GM23338 (cell line): ENCODE measurements at regions not wholly inside any gene's neighbourhood (a gene's known extent, or its start where the extent isn't known, plus 50 kb on each side); places are given as distances from the start of the nearest gene placed in this dataset.
"Not testable (repeated sequence)": the region's sequence is repeated elsewhere in the genome, so short reads cannot be mapped to it uniquely, and the experiment has no call there.

Experiments used
- CREB1 ChIP-seq: fragments of 250-450 bp; sonication (Bioruptor Pico); IDR thresholded peaks from 2 replicates; pipeline ENCODE4 v1.5.0; 2020; ENCODE audit warnings: low read depth, mild to moderate bottlenecking, moderate library complexity
- EZH2 ChIP-seq: fragments of 200-600 bp; sonication (generic); IDR thresholded peaks from one replicate; pipeline ENCODE4 v1.8.0; 2017; ENCODE audit warnings: antibody characterized with exemption, mild to moderate bottlenecking, low read depth; ENCODE audit not compliant: unreplicated experiment
- EZH2phosphoT487 ChIP-seq: fragments of 200-600 bp; sonication (generic); IDR thresholded peaks from one replicate; pipeline ENCODE4 v1.8.1; 2018; ENCODE audit warnings: antibody characterized with exemption; ENCODE audit not compliant: unreplicated experiment
- JUNB ChIP-seq: IDR thresholded peaks from one replicate; pipeline ENCODE4 v1.6.1; 2016; ENCODE audit warnings: antibody characterized with exemption; ENCODE audit not compliant: unreplicated experiment
- NANOG ChIP-seq: IDR thresholded peaks from 2 replicates; pipeline ENCODE4 v1.6.1; 2016; ENCODE audit warnings: antibody characterized with exemption, borderline replicate concordance
- POLR2AphosphoS5 ChIP-seq: IDR thresholded peaks from 2 replicates; pipeline ENCODE4 v1.6.1; 2016; ENCODE audit warnings: antibody characterized with exemption, low read depth
- STAT1 ChIP-seq: IDR thresholded peaks from one replicate; pipeline ENCODE4 v1.6.1; 2016; ENCODE audit warnings: antibody characterized with exemption; ENCODE audit not compliant: unreplicated experiment
- ZNF114 ChIP-seq: fragments of 250-450 bp; sonication (Bioruptor Pico); IDR thresholded peaks from 2 replicates; pipeline ENCODE4 v1.5.0; 2020; ENCODE audit warnings: mild to moderate bottlenecking, moderate library complexity
- ZNF331 ChIP-seq: fragments of 250-450 bp; sonication (Bioruptor Pico); IDR thresholded peaks from 2 replicates; pipeline ENCODE4 v1.5.0; 2020; ENCODE audit warnings: low read depth, mild to moderate bottlenecking, moderate library complexity
- TF ChIP-seq, protein P1 (sequence below), 2 experiments: fragments of 200-600 bp in 1 of 2; sonication (generic) in 1 of 2; conservative IDR thresholded peaks; 2 replicates each; pipeline versions ENCODE4 v1.5.1 to v1.6.1; 2016 to 2017; ENCODE audit warnings: antibody characterized with exemption in 2 of 2, low read depth in 2 of 2, mild to moderate bottlenecking in 2 of 2, moderate library complexity in 1 of 2
- TF ChIP-seq, protein P2 (sequence below): IDR thresholded peaks from one replicate; pipeline ENCODE4 v1.6.1; 2018; ENCODE audit warnings: antibody characterized with exemption; ENCODE audit not compliant: unreplicated experiment
- TF ChIP-seq, protein P3 (sequence below): IDR thresholded peaks from 2 replicates; pipeline ENCODE4 v1.6.1; 2016; ENCODE audit warnings: antibody characterized with exemption
- TF ChIP-seq, protein P4 (sequence below): fragments of 250-450 bp; sonication (Bioruptor Pico); IDR thresholded peaks from 2 replicates; pipeline ENCODE4 v1.5.0; 2020; ENCODE audit warnings: mild to moderate bottlenecking, moderate library complexity

DNA sequence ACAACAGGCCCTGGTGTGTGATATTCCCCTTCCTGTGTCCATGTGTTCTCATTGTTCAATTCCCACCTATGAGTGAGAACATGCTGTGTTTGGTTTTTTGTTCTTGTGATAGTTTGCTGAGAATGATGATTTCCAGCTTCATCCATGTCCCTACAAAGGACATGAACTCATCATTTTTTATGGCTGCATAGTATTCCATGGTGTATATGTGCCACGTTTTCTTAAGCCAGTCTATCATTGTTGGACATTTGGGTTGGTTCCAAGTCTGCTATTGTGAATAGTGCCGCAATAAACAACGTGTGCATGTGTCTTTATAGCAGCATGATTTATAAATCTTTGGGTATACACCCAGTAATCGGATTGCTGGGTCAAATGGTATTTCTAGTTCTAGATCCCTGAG, 72.6 kb upstream of the NHSL2 start:
- TF ChIP-seq, protein P1, sequence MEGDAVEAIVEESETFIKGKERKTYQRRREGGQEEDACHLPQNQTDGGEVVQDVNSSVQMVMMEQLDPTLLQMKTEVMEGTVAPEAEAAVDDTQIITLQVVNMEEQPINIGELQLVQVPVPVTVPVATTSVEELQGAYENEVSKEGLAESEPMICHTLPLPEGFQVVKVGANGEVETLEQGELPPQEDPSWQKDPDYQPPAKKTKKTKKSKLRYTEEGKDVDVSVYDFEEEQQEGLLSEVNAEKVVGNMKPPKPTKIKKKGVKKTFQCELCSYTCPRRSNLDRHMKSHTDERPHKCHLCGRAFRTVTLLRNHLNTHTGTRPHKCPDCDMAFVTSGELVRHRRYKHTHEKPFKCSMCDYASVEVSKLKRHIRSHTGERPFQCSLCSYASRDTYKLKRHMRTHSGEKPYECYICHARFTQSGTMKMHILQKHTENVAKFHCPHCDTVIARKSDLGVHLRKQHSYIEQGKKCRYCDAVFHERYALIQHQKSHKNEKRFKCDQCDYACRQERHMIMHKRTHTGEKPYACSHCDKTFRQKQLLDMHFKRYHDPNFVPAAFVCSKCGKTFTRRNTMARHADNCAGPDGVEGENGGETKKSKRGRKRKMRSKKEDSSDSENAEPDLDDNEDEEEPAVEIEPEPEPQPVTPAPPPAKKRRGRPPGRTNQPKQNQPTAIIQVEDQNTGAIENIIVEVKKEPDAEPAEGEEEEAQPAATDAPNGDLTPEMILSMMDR (conservative IDR thresholded peaks at IDR 0.05; ENCODE audit: low read depth in 2 of 2), result not testable (repeated sequence)
- not testable (repeated sequence) for TF ChIP-seq POLR2AphosphoS5; CREB1; EZH2; JUNB; EZH2phosphoT487; ZNF114 (CRISPR knock-in tag); ZNF331; NANOG; STAT1
- TF ChIP-seq, protein P2, sequence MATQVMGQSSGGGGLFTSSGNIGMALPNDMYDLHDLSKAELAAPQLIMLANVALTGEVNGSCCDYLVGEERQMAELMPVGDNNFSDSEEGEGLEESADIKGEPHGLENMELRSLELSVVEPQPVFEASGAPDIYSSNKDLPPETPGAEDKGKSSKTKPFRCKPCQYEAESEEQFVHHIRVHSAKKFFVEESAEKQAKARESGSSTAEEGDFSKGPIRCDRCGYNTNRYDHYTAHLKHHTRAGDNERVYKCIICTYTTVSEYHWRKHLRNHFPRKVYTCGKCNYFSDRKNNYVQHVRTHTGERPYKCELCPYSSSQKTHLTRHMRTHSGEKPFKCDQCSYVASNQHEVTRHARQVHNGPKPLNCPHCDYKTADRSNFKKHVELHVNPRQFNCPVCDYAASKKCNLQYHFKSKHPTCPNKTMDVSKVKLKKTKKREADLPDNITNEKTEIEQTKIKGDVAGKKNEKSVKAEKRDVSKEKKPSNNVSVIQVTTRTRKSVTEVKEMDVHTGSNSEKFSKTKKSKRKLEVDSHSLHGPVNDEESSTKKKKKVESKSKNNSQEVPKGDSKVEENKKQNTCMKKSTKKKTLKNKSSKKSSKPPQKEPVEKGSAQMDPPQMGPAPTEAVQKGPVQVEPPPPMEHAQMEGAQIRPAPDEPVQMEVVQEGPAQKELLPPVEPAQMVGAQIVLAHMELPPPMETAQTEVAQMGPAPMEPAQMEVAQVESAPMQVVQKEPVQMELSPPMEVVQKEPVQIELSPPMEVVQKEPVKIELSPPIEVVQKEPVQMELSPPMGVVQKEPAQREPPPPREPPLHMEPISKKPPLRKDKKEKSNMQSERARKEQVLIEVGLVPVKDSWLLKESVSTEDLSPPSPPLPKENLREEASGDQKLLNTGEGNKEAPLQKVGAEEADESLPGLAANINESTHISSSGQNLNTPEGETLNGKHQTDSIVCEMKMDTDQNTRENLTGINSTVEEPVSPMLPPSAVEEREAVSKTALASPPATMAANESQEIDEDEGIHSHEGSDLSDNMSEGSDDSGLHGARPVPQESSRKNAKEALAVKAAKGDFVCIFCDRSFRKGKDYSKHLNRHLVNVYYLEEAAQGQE, result not testable (repeated sequence)
- TF ChIP-seq, protein P3, sequence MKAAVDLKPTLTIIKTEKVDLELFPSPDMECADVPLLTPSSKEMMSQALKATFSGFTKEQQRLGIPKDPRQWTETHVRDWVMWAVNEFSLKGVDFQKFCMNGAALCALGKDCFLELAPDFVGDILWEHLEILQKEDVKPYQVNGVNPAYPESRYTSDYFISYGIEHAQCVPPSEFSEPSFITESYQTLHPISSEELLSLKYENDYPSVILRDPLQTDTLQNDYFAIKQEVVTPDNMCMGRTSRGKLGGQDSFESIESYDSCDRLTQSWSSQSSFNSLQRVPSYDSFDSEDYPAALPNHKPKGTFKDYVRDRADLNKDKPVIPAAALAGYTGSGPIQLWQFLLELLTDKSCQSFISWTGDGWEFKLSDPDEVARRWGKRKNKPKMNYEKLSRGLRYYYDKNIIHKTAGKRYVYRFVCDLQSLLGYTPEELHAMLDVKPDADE, result not testable (repeated sequence)
- TF ChIP-seq, protein P4, sequence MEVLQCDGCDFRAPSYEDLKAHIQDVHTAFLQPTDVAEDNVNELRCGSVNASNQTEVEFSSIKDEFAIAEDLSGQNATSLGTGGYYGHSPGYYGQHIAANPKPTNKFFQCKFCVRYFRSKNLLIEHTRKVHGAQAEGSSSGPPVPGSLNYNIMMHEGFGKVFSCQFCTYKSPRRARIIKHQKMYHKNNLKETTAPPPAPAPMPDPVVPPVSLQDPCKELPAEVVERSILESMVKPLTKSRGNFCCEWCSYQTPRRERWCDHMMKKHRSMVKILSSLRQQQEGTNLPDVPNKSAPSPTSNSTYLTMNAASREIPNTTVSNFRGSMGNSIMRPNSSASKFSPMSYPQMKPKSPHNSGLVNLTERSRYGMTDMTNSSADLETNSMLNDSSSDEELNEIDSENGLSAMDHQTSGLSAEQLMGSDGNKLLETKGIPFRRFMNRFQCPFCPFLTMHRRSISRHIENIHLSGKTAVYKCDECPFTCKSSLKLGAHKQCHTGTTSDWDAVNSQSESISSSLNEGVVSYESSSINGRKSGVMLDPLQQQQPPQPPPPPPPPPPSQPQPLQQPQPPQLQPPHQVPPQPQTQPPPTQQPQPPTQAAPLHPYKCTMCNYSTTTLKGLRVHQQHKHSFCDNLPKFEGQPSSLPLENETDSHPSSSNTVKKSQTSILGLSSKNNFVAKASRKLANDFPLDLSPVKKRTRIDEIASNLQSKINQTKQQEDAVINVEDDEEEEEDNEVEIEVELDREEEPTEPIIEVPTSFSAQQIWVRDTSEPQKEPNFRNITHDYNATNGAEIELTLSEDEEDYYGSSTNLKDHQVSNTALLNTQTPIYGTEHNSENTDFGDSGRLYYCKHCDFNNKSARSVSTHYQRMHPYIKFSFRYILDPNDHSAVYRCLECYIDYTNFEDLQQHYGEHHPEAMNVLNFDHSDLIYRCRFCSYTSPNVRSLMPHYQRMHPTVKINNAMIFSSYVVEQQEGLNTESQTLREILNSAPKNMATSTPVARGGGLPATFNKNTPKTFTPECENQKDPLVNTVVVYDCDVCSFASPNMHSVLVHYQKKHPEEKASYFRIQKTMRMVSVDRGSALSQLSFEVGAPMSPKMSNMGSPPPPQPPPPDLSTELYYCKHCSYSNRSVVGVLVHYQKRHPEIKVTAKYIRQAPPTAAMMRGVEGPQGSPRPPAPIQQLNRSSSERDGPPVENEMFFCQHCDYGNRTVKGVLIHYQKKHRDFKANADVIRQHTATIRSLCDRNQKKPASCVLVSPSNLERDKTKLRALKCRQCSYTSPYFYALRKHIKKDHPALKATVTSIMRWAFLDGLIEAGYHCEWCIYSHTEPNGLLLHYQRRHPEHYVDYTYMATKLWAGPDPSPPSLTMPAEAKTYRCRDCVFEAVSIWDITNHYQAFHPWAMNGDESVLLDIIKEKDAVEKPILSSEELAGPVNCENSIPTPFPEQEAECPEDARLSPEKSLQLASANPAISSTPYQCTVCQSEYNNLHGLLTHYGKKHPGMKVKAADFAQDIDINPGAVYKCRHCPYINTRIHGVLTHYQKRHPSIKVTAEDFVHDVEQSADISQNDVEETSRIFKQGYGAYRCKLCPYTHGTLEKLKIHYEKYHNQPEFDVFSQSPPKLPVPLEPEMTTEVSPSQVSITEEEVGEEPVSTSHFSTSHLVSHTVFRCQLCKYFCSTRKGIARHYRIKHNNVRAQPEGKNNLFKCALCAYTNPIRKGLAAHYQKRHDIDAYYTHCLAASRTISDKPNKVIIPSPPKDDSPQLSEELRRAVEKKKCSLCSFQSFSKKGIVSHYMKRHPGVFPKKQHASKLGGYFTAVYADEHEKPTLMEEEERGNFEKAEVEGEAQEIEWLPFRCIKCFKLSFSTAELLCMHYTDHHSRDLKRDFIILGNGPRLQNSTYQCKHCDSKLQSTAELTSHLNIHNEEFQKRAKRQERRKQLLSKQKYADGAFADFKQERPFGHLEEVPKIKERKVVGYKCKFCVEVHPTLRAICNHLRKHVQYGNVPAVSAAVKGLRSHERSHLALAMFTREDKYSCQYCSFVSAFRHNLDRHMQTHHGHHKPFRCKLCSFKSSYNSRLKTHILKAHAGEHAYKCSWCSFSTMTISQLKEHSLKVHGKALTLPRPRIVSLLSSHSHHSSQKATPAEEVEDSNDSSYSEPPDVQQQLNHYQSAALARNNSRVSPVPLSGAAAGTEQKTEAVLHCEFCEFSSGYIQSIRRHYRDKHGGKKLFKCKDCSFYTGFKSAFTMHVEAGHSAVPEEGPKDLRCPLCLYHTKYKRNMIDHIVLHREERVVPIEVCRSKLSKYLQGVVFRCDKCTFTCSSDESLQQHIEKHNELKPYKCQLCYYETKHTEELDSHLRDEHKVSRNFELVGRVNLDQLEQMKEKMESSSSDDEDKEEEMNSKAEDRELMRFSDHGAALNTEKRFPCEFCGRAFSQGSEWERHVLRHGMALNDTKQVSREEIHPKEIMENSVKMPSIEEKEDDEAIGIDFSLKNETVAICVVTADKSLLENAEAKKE (CRISPR knock-in tag), result not testable (repeated sequence)
